ENCODE measurements at regions not wholly inside any gene's neighbourhood (a gene's known extent, or its start where the extent isn't known, plus 50 kb on each side); places are given as distances from the start of the nearest gene placed in this dataset.
"Not testable (repeated sequence)": the region's sequence is repeated elsewhere in the genome, so short reads cannot be mapped to it uniquely, and the experiment has no call there.

GRCh38 chr20:53773792-53774401 lies 180.3 kb upstream of the ZNF217 start:
- peaks cover 6 to 16% of the 10 kb centered on the region in 2 donors for H3K4me1 Mint-ChIP-seq
- no peaks in the 10 kb centered on the region for H3K36me3 Mint-ChIP-seq
- no peak for DNase-seq
- no peaks in the 10 kb centered on the region for H3K27me3 Mint-ChIP-seq
- no peak for ATAC-seq (replicated peaks)
- no peaks in the 10 kb centered on the region for H3K9me3 Mint-ChIP-seq
- no peak overlapping the region for H3K27ac Mint-ChIP-seq
- no peak overlapping the region for H3K4me3 Mint-ChIP-seq

- not testable (repeated sequence) for H3K36me3 Mint-ChIP-seq; H3K27me3 Mint-ChIP-seq; ATAC-seq (replicated peaks)
These were observed 179.6 kb upstream of the ZNF217 start for GRCh38 chr20:53773066-53773791.

GRCh38 chr20:53769041-53769440 lies 175.4 kb upstream of the ZNF217 start:
- Mint-ChIP-seq H3K4me3 (no peak overlapping the region), H3K27ac (no peak overlapping the region), H3K36me3 (no peaks in the 10 kb centered on the region), H3K27me3 (no peaks in the 10 kb centered on the region), H3K4me1 (peaks cover 10 to 15% of the 10 kb centered on the region in 2 donors), H3K9me3 (no peaks in the 10 kb centered on the region)
- DNase-seq (no peak), ATAC-seq (replicated peaks) (no peak)

More at GRCh38 chr20:53773066-53773791, 179.6 kb upstream of the ZNF217 start:
- H3K4me3 Mint-ChIP-seq, DNase-seq, H3K9me3 Mint-ChIP-seq: not testable (repeated sequence)
- peak overlapping the region; percentile 65 for H3K27ac Mint-ChIP-seq
- H3K4me1 Mint-ChIP-seq: peaks cover 7 to 16% of the 10 kb centered on the region in 2 donors

- Mint-ChIP-seq H3K4me3 (no peak overlapping the region), H3K27ac (no peak overlapping the region), H3K4me1 (peaks cover 10 to 14% of the 10 kb centered on the region in 2 donors), H3K36me3 (no peaks in the 10 kb centered on the region), H3K9me3 (no peaks in the 10 kb centered on the region), H3K27me3 (no peaks in the 10 kb centered on the region)
- ATAC-seq (replicated peaks): no peak
- DNase-seq: no peak
These were observed 174.7 kb upstream of the ZNF217 start for GRCh38 chr20:53768329-53768728.

- Mint-ChIP-seq H3K36me3 (no peaks in the 10 kb centered on the region), H3K27me3 (no peaks in the 10 kb centered on the region), H3K4me1 (peaks cover 11 to 14% of the 10 kb centered on the region in 2 donors), H3K4me3 (no peak overlapping the region), H3K9me3 (no peaks in the 10 kb centered on the region), H3K27ac (peak overlapping the region; percentile 51)
- ATAC-seq (replicated peaks) (no peak), DNase-seq (no peak)
These were observed 173.7 kb upstream of the ZNF217 start for GRCh38 chr20:53767206-53767930.

- DNase-seq (no peak), ATAC-seq (replicated peaks) (no peak)
- no peaks in the 10 kb centered on the region for H3K9me3 Mint-ChIP-seq
- H3K4me3 Mint-ChIP-seq: no peak overlapping the region
- peaks cover 10 to 11% of the 10 kb centered on the region in 2 donors for H3K4me1 Mint-ChIP-seq
- H3K36me3 Mint-ChIP-seq: no peaks in the 10 kb centered on the region
- no peaks in the 10 kb centered on the region for H3K27me3 Mint-ChIP-seq
- no peak overlapping the region for H3K27ac Mint-ChIP-seq
These were observed 170.8 kb upstream of the ZNF217 start for GRCh38 chr20:53764415-53764800.

GRCh38 chr20:53763707-53764414 lies 170.2 kb upstream of the ZNF217 start:
- Mint-ChIP-seq H3K27me3 (no peaks in the 10 kb centered on the region), H3K27ac (no peak overlapping the region), H3K4me1 (peaks cover 11% of the 10 kb centered on the region in 2 donors), H3K4me3 (no peak overlapping the region), H3K9me3 (no peaks in the 10 kb centered on the region), H3K36me3 (no peaks in the 10 kb centered on the region)
- ATAC-seq (replicated peaks): no peak
- no peak for DNase-seq

- H3K4me3 Mint-ChIP-seq; H3K27me3 Mint-ChIP-seq; H3K36me3 Mint-ChIP-seq; ATAC-seq (replicated peaks); H3K9me3 Mint-ChIP-seq; DNase-seq: not testable (repeated sequence)
- Mint-ChIP-seq H3K4me1 (peaks cover 10 to 13% of the 10 kb centered on the region in 2 donors), H3K27ac (peak overlapping the region; percentile 25)
These were observed 168.8 kb upstream of the ZNF217 start for GRCh38 chr20:53762423-53762798.

- no peaks in the 10 kb centered on the region for H3K27me3 Mint-ChIP-seq
- no peak overlapping the region for H3K27ac Mint-ChIP-seq
- peak; percentile 94 to 96 for ATAC-seq (replicated peaks)
These were observed 166.4 kb upstream of the ZNF217 start for GRCh38 chr20:53760025-53760441.

GRCh38 chr20:53757472-53757913 lies 163.9 kb upstream of the ZNF217 start:
- DNase-seq (no peak), ATAC-seq (replicated peaks) (no peak)
- Mint-ChIP-seq H3K27me3 (no peaks in the 10 kb centered on the region), H3K27ac (no peak overlapping the region), H3K36me3 (no peaks in the 10 kb centered on the region), H3K9me3 (no peaks in the 10 kb centered on the region), H3K4me3 (no peak overlapping the region), H3K4me1 (peaks cover 19 to 38% of the 10 kb centered on the region in 2 donors)

More at GRCh38 chr20:53760025-53760441, 166.4 kb upstream of the ZNF217 start:
- DNase-seq: no peak
- H3K9me3 Mint-ChIP-seq: no peaks in the 10 kb centered on the region
- H3K36me3 Mint-ChIP-seq: no peaks in the 10 kb centered on the region
- peaks cover 8 to 20% of the 10 kb centered on the region in 2 donors for H3K4me1 Mint-ChIP-seq
- H3K4me3 Mint-ChIP-seq: no peak overlapping the region

GRCh38 chr20:53755733-53756531 lies 162.3 kb upstream of the ZNF217 start:
- no peak for ATAC-seq (replicated peaks)
- H3K27ac Mint-ChIP-seq: peak overlapping the region; percentile 42
- H3K9me3 Mint-ChIP-seq: no peaks in the 10 kb centered on the region
- H3K27me3 Mint-ChIP-seq: no peaks in the 10 kb centered on the region
- DNase-seq: no peak
- H3K4me3 Mint-ChIP-seq: no peak overlapping the region
- no peaks in the 10 kb centered on the region for H3K36me3 Mint-ChIP-seq
- peaks cover 28 to 53% of the 10 kb centered on the region in 2 donors for H3K4me1 Mint-ChIP-seq

- H3K4me3 Mint-ChIP-seq: no peak overlapping the region
These were observed 160.3 kb upstream of the ZNF217 start for GRCh38 chr20:53753880-53754459.

More at GRCh38 chr20:53753880-53754459, 160.3 kb upstream of the ZNF217 start:
- H3K9me3 Mint-ChIP-seq: no peaks in the 10 kb centered on the region
- H3K4me1 Mint-ChIP-seq: peaks cover 36 to 69% of the 10 kb centered on the region in 2 donors
- H3K27ac Mint-ChIP-seq: peak overlapping the region; percentile 92
- no peaks in the 10 kb centered on the region for H3K36me3 Mint-ChIP-seq
- DNase-seq: no peak
- H3K27me3 Mint-ChIP-seq: no peaks in the 10 kb centered on the region
- ATAC-seq (replicated peaks): no peak
